GM19468 (cell line): ENCODE measurements at regions not wholly inside any gene's neighbourhood (a gene's known extent, or its start where the extent isn't known, plus 50 kb on each side); places are given as distances from the start of the nearest gene placed in this dataset.
"Not testable (repeated sequence)": the region's sequence is repeated elsewhere in the genome, so short reads cannot be mapped to it uniquely, and the experiment has no call there.

Experiments
- ATAC-seq: cut with Tn5 transposase; IDR thresholded peaks from one replicate; pipeline ENCODE4 v1.9.1; 2021; ENCODE audit warnings: mild to moderate bottlenecking, moderate library complexity, moderate number of reproducible peaks; ENCODE audit not compliant: unreplicated experiment; ENCODE audit errors: extremely low read depth

DNA sequence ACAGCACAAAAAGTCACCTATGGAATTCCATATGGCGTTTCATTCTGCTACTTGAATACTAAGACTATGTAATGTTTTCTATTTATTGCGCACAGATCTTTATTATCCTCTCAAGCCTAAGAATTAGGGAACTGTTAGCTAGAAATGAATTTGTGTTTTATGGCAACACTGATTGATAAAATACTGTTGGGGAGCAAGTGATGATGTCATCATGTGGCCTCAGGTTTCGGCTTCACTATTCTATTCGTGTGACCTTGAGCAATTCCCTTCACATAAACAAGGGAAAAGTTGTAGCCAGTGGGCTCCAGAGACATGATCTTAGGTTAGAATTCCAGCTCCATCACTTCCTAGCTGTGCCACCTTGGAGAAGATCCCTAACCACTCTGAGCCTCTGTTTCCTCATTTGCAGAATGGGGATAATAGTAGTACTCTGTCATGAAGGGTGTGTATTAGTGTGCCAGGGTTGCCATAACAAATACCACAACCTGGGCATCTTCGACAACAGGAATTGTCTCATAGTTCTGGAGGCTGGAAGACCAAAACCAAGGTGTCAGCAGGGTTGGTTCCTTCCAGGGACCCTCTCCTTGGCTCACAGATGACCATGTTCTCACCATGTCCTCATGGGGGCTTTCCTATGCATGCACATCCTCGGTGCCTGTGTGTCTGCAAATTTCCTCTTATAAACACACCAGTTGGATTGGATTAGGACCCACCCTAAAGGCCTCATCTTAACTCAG is 371.2 kb downstream of the RRAGC start:
- no peak for ATAC-seq

DNA sequence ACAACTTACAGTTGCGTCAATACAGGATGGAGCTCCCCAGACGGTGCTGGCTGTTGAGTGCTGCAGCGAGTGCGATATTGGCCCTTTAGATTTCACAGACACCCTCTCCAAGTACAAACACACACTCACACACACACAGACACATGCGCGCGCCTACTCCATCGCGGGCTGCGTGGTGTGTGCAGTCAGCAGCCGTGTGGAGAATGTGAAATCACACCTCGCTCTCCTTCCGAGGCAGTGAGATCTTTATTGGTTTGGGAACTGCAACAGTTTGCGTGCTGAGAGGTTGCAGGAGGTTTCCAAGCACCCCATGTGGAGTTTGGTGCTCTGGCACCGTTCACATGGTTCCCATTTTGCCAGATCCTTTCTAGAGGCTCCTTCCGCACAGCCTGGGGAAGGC is 372.2 kb downstream of the RRAGC start:
- no peak for ATAC-seq

DNA sequence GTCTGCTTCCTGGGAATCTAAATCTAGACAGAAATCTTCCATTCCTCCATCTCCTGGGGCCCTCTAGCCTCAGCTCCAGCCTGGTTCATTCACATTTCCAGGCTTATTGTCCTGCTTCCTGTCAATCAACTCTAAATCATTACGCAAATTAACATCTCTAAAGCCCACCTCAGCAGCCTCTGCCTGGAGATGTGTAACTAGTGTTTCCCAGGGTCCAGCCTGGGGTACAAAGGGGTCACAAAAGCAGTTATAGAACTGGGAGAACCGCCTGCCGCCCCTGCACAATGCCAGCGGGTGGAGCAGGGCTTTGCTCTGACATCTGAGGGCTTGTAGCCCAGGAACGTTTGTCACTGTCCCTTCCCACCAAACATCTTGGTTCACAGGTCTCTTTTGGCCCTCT is 373.5 kb downstream of the RRAGC start:
- ATAC-seq: no peak

DNA sequence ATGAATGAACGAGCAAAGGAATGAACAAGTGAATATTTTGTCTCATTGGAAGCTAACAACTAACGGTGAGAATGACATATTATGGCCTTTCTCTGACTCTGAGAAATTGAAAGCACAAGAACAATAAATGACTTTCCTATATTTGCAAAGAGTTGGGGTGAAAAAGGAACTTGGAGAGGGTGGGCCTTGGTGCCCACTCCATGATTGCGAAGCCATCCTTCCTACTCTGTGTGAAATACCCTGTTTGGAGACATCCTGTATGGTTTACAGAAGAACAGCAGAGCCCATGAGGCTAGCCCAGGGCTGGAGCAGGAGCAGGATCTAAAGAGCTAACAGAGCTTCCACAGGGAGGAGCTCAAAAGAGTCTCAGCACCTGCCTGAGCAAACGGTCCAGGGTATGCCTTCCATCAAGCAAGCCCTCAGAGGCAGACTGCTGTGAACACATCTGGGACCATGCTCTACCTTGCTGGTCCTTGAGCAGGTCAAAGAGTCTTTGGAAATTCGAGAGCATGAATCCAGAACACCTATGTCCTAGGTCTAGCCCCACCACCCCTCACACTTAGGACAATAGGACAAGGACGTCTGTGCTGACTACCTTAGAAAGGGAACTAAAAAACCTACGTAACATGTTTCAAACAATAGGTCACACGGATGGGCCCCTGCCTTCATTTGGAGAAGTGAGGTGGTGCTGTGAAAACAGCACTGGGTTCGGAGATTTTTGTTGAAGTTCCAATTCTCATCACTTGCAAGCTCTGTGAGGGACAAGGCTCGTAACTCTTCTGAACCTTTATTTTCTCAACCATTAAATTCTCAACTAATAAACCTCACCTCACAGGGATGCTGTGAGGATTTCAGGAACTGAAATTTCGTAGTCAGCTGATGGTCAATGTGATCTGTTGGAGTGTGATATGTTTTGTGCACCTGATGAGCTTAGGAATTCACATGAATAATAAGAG is 377.4 kb downstream of the RRAGC start:
- no peak for ATAC-seq

DNA sequence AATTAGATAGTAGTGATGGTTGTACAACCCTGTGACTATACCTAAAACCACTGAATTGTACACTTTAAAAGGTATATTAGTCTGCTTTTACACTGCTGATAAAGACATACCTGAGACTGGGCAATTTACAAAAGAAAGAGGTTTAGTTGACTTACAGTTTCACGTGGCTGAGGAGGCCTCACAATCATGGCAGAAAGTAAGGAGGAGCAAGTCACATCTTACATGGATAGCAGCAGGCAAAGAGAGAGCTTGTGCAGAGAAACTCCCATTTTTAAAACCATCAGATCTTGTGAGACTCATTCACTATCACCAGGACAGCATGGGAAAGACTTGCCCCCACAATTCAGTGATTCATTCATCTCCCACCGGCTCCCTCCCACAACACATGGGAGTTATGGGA is 379.9 kb downstream of the RRAGC start:
- ATAC-seq: not testable (repeated sequence)

DNA sequence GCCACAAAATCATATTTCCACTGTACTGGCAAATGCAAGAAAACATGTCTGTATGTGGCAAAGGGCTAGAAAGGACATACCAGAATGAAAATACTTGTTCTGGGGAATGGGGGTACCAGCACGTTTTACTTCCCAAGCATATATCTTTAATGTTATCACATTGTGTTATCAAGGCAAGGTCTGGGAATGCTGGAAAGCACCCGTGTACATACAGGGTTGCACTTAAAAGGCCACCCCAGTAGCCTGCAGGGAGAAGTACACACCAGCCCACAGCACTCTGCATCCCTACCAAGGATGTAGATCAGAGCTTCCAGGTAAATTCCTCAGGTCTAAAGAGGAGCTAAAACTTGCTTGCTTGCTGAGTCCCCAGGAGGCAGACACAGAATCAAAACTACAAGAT is 381.8 kb downstream of the RRAGC start:
- ATAC-seq: no peak

DNA sequence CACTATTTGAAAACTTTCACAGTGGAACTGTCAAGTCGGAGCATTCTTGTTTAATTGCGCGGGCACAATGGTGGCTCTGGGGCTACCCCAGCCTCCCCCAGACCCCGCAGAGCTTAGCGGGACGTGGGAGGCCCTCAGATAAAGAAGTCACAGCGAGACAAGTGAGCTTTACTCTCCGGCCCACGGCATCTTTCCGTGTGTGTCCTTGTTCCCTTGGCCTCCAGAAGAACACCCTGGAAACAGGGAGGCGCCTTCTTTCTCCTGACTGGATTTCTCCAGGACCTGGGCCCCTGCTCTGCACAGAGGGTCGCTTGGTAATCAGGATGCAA is 382.8 kb downstream of the RRAGC start:
- ATAC-seq: no peak

DNA sequence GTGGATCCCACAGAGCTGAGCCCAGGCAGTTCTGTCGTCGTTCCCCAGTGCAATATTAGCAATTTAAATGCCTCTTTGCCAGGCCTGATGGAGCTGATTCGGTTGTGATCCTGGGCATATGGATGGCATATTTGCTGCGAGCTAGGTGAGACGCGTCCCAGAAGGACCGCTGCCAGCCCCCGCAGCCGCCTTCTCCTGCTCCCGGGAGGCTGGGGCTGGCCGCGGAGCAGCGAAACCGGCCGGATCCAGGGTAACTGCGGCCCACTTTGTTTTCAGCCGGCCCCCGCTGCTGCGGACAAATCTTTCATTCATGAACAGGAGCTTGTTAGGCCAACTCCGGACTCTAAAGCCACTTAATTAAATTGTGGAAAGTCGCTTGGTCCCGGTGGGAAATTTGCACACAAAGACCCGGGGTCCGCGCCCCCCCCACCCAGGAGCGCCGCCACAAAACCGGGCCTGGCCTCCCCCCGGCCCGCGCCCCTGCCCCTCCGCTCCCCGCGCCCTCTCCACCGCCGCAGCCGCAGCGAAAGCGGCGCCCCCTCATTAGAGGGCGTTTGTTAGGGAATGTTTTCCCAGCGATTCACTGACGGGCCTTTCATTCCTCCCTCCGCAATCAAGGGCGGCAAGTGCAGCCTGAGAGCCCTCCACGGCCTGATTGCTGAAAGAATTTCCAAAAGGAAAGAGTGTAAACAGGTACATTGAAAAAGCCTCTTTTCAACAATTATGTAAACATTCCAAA is 383.3 kb downstream of the RRAGC start:
- ATAC-seq: no peak

DNA sequence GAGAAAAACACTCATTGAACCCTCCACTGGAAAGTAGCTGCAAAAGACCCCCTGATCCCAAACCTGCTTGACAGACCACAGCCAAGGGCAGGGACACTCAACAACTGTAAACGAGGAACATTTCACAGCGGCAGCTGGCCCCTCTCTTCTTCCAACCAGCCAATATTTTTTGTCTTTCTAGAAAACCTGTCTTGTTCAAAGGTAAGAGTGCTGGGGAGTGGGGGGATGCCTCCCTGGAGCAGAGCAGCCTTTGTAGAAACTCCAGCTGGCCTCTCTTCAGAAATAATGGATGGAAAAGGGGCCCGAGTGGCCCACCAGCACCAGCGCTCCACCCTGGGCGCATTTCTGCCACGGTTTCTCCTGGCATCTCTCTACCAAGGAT is 384.0 kb downstream of the RRAGC start:
- ATAC-seq: no peak

DNA sequence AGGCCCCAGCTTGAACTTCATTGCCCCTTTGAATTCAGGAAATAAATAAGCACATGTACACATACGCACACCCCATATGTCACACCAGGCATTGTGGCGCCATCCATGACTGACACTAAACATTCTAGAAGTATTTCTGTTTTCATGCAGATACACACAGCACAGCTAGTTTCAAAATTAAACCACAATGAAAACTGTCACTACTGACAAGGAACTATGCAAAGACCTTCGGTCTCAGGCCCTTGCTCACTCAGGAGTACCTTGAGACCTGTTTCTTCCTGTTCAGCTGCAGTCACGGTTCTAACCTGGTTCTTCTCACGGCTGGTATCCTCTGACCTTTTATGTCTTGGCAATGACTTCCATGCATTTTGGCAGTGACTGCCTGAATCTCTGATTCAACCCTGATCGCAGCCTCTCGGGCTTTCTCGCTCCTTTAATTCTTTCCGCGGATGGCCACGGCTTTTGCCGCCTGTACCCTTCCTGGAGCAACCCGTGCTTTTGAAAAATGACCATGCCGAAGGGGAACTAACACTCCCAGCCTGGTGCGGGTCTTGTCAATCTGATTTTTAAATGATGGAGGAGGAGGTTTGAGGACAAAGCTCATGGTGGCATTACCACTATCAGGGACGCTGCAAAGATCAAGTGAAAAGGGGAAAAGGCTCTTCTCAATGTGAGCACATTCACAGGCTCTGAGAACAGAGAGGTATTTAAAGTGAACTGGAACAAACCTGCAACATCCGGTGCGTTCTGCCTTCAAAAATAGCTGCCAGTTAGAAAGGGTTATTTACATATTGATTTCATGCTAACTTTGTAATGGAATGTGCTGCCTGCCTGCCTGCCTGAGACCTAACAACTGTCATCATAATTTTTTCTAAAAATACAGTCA is 384.6 kb downstream of the RRAGC start:
- peak; percentile 64 for ATAC-seq

DNA sequence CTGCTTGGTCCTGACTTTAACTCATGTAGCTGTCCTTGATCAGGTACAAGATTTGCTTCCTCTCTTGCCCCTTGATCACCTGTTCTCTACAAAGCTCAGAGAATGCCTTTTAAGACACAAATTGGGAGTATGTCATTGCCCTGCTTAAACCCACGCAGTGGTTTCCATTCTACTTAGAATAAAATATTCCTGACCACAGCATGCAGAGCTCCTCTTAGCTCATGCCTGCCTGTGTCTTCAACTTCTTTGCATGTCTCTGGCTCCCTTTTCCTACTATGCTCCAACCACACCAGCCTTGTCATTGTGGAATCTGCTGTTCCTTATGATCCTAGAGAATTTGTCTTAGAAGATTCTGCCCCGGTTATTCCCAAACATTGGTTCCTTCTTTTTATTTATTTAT is 393.1 kb downstream of the RRAGC start:
- no peak for ATAC-seq

DNA sequence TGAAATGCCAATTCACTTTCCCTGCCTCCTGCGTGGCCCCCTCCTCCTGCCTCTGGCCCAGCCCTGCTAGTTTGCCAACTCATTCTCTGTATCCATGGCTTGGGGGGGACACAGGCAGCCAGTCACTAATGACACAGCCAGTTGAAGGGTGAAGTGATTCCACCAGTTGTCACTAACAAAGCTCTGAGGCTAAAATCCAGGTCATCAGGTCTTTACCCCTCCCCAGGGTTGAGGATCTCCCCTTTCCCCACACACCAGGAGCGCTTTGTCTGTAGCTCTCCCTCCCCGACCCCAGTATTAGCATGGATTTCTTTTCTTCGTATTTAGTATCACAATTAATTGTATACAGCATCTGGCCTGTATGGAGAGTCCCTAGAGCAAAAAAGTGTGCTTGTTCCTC is 394.1 kb downstream of the RRAGC start:
- ATAC-seq: no peak

DNA sequence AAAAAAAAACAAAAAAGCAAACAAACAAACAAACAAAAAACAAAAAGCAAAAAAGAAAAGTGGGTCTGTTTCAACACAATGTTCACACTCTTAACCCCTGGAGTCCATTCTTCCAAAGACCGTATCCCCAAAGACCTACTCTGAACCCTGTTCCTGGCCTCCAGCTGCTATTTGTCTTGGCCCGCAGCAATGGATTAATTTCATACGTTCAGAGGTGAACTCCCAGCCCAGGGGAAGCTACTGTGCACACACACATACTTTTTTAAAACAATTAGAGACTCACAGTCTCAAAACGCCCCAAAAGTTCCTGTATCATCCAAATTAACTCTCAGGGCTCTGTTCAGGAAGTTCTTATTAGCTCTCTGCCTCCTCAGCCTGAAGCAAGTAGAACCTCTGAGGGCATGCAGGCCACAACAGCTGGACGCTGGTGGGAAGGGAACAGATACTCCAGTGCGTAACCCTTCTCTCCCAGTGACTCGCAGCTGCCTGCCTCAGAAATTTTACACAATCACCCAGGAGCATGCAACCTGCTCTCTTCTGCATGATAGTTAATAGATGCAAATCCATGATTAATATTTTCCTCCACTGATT is 395.4 kb downstream of the RRAGC start:
- ATAC-seq: no peak

DNA sequence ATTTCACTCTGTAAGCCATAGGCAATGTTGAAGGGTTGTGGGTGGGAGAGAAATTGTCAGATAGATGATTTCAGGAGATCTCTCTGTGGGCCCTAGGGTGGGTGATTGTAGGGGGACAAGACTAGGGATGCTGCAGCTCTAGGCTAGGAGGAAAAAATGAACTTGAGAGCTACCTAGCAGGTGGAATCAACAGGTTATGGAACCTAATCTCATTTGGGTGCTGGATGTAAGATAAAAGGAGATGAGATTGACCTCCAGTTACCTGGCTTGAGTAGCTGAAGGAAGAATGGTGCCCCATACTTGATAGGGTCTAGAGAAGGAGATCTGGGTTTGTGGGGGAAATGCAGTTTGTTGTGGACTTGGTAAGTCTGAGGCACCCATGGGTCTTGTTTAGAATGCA is 396.5 kb downstream of the RRAGC start:
- no peak for ATAC-seq

DNA sequence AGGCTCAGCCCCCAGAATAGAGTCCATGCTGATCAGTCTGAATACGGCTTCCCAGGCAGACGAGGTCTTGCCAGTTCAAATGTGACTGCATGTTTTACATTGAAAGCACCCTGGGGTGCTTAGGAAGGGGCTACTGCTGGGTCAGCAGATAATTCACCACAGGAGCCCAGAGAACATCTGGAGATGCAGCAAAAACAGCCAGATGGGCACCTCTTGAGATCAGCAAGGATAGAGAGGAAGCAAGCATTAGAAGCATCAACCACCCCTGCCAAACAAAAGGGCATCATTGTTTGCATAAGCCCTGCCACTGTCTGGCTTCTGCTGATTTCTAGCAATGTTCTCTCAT is 403.1 kb downstream of the RRAGC start:
- no peak for ATAC-seq

DNA sequence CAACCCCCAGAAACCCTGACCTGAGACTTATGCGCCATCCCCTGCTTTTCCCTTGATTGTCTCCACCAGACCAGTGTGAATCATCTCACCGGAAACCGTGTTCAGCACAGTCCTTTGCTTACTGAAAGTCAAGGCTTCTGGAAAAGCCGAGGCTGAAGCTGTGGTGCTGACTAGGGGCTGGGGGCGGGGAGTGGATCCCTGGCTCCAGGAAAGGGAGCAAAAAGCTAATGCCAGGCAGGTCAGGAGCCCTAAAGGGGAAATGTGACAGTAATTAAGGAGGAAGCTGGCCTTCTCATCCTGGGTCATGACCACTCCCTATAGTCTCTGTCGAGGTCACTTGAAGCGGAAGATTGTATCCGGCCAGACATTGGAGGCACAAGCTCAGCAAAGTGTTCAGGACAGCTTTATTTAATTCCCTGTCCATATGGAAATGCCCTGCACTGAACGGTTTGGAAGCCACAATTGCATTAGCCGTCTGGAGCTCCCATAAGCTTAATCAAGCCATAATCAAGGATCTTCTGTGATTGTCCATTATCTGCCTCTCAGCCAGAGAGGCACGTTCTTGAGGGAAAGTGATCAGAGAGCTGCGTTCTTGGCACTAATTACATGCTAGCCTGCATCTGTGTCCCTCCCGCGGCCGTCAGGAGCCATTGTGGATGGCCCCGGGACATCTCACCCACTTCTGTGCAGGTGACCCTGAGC is 403.6 kb downstream of the RRAGC start:
- ATAC-seq: no peak

DNA sequence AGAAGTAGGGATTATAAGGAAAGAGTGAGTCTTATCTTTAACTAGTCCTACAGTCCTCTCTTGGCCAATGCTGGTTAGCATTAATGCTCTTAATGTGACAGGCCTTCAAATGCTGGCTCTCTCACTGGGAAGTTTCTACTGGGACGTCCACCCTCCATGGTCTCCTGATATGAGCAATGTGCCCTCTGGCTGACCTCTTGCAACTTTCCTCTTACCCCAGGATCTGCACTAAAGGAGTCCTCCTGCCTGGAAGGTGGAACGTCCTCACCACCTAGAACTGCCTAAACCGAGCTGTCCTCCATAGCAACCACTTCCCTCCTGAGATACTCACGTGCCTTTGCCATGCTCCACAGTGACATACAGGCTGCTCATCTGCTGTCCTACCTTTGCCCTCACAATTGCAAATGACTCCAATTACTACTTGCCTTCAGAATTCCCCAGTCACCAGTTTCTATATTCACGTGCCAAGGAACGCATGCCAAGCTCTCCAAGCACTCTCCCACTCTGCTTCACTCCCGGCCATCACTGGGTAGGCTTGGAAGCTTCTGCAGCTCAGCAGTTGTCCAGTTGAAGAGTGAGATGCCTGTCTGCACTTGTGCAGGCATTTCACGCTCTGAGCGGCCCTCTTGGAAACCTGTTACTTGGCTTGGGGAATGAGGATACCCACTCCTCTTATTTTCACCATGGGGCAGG is 404.7 kb downstream of the RRAGC start:
- no peak for ATAC-seq

DNA sequence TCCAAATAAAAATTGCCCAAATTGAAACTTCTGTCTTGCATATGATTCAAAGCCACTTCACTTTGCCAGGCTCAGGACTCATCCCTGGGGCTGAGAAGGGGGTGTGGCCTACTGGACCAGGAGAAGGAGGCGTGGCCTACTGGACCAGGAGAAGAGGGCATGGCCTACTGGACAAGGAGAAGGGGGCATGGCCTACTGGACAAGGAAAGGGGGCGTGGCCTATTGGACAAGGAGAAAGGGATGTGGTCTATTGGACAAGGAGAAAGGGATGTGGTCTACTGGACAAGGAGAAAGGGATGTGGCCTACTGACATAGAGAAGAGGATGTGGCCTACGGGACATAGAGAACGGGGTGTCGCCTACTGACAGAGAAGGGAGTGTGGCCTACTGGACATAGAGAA is 405.3 kb downstream of the RRAGC start:
- ATAC-seq: no peak

DNA sequence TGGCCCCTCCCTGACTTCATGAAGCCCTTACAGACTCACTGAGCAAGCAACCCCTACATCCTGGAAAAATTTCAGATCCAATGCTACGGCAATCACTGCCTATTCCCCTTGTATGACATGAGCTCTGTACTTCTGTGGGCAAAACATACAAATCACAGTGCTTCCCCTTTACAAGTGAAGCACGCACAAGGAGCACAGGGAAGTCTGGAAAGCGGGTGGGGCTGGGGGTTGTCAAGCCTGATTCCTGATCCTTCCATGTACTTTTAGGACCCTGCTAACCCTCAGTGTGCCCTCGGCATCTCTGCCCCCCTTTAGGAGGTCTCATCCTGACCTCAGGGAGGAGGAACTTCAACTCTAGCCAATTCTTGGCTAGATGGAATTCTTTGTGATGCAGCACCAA is 405.7 kb upstream of the POU3F1 start:
- ATAC-seq: no peak
